ENCODE measurements at regions not wholly inside any gene's neighbourhood (a gene's known extent, or its start where the extent isn't known, plus 50 kb on each side); places are given as distances from the start of the nearest gene placed in this dataset.

DNA sequence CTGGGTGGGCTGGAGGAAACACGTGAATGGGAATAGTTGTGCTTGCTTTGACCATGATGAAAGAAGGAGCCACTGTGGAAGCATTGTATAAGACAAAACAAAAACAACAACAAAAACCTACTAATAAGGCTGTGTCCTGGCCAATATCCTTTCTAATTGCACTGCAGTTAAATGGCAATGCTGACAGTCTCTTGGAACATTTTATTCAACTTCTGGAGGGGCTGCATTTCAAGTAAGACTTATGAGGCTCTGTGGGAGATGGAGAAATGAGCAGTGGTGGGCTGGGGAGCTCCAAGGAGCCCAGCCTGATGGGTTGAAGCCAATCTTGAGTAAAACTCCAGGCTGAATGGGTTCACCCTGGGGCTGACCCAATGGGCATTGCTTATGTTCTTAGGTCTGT, 99.8 kb upstream of the ROPN1 start:
- DNase-seq (ENCODE audit: low read depth): no peak

DNA sequence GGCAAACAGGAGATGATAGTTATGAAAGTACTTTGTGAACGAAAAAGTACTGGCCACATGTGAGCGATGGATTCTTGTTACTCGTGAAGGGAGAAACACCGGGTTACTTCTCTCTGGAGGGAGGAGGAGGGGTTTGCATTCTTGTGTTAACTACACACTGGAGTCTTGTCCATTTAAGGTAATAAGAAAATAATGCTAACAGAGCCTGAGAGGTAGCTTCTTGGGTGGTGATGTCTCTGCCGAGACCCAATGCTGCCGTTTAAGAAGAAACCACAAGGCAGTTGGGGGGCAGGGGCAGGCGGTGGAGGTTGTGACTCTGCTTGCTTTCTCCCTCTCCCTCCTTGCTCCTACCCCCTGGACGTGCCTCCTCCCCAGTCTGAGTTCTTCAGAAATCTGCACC, 100.9 kb upstream of the ROPN1 start:
- DNase-seq (ENCODE audit: low read depth): peak; percentile 29

DNA sequence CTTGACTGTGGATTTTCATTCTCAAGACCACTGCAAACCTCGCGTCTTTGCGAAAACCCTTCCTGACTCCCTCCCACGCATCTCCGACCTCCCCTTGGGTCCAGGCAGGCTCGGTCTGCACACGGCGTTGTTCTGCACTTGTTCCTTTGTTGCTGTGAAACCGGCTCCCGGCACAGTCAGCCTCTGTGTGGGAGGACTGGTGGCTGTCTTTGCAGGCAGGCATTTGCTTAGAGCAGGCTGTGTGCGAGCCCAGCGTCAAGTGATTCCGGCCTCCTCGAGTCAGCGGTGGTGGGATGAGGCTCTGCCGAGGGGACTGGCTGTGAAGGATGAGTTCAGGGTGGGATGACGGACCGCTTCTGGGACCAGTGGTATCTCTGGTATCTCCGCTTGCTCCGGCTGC, 102.6 kb upstream of the ROPN1 start:
- DNase-seq (ENCODE audit: low read depth): no peak

DNA sequence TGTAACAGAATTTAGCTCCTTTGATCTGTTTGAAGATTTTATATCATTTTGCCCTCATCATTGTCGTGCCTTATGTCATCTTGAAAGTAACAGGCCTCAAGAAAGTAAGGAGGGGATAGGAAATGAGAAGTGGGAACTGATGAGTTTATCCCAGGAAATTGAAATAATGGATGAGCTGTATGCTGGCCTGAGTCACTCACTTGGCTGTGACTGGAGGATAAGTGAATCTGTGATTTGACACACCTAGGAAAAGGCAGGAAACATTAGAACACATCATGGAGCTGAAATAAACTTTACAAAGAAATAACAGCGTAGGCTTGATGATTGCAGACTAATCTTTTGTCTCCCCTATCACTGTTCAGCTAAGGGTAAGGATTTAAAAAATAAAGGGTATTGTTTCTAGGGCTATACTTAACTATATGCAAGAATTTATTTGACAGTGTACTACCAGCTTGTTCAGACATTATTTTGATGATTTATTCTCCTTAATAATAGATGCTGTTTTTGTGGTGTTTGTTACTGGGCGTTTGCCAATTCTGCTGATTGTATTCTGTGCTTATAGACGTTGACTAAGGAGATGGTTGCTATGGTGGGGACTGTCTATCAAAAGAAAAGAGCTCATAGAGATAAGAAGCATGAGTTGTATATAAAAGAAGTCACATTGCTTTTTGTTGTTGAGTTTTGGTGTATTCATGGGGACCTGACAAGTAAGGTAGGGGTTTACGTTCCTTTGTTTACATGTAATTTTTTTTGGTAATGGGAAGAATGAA, 105.6 kb upstream of the ROPN1 start:
- DNase-seq (ENCODE audit: low read depth): peak; percentile 87

DNA sequence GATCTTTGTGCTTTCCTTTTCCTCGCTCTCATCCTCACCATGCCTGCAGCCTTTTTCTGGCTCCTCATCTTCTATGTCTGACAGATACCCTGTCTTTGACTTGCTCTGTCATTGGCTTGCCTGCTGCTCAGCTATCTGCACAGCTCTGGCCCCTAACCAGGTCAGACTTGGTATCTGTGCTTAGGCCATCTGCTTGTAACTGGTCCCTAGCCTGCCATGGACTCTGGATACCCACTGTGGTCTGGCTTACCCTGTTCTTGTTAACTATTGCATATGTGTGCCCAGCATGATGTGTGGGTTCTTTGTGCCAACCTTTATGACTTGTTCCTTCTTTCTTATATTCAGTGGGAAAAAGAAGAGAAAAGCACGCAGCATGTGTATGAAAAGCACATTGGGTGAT, 109.7 kb upstream of the ROPN1 start:
- no peak for DNase-seq (ENCODE audit: low read depth)

DNA sequence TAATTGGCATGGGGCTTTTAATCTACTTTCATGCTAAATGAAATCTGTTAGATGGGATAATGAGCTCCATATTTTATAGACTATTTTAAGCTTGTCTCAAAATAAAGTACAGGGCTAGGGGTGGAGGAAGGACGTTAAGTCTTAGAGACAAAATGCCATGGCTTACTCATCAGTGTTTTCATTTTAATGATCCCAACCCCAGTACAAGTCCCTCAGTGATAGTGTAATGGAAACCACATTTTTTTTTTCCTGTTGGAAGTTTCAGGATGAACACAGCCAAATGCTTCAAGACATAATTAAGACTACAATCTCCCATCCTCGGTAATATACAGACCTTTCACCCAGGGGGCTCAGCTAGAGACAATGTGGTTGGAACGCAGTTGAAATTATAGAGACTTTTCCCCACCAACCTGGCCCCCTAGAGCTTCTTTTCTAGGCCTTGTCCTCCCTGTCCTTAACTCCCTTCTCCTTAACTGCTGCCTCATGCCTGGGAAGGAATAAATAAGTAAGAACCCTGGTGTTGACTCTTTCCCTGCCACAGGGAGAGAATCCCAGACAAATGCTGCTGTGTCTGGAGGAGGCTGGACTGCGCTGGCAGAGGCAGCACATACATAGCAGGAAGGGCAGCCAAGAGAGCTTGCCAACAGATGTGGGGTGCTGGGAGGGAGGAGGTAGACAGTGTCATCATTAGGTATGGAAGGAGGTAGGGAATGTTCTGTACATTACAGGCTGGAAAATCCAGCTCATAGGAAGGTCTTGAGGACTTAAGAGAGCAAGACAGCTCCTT, 115.4 kb upstream of the ROPN1 start:
- peak; percentile 41 for DNase-seq (ENCODE audit: low read depth)

DNA sequence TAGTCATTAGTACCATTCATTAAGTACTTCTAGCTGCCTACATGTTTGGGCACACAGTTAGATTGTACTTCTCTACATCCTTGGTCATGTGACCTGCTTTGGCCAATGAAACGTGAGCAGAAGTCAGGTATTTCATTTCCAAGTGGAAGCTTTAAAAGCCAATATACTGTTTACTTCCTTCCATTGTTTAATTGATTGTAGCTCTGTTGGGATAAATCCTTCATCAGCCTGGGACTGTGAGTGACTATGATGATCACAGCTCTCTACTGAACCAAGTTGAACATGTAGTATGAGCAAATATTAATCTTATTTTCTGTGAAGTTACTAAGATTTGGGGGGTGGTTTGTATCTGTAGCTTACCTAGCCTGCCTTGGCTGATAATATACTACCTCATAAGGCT, 116.5 kb upstream of the ROPN1 start:
- no peak for DNase-seq (ENCODE audit: low read depth)

DNA sequence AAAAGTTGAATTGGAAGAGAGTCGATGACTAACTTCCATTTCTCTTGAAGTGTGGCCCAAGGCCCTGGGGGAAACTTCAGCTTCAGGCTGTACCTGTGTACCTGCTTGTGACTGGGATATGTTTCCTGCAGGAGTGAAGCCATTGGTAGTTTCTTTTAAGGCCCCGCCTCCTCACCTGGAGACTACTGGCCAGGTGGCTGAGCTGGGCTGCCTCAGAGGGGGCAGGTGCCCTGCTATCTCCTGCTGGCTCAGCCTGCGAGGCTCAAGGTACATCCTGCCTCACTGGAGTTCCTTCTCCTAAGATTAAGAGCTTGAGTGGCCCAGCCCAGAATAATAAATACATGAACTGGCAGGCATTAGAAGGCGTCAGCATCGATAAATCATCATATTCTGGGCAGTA, 121.6 kb upstream of the ROPN1 start:
- no peak for DNase-seq (ENCODE audit: low read depth)

DNA sequence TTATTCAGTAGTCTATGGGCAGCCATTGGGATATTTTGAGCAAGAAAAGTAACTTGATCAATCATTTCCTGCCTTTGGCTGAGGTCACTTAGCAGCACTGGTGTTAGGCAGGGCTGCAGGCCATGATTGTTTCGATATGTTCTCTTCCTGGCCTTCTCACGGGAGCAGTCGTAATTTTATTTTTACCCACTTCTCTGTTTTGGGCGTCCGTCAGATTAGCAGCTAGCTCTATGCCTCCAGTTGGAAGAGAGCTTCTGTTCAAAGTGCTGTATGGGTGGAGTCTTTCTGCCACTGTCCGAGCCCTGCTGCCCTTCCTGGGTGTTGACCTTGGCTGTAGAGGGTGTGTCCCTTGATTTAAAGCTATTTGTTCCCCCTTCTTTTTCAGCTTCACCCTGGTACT, 123.4 kb upstream of the ROPN1 start:
- DNase-seq (ENCODE audit: low read depth): no peak

DNA sequence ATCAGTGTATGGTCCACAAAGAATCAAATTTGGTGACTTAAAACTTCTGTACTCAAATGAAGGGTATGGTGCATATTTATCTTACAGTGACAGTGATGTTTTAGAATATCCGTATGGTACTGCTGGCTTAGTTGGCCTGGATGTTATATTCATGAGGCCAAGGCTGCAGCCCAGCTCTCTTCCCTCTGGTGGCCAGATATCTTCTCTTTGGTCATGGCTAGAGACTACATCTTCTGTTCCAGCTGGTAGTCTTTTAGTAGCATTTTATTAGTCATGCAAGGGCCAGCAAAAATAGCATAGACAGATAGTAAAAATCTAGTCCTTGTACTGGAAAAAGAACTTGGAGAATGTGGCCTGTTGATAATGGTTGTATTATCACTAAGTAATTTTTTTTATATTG, 124.0 kb upstream of the ROPN1 start:
- no peak for DNase-seq (ENCODE audit: low read depth)

DNA sequence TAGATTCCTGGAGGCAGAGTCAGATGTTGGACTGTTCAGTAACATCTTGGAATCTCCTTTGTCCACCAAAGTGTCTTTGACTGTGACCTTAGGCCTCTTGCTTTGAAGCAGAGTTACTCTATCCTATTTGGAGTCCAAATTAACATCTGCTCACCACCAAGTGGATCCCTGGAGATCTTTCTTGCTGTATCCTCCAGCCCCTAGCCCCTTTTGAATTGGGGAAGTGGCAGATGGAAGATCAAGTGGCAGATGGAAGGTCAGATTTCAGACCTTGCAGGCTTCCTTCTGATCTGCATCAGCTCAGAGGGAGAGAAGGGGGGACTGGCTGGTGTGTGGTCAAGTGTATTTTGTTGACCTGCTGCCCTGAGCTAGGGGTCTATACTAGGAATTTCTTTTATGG, 125.0 kb upstream of the ROPN1 start:
- DNase-seq (ENCODE audit: low read depth): no peak

DNA sequence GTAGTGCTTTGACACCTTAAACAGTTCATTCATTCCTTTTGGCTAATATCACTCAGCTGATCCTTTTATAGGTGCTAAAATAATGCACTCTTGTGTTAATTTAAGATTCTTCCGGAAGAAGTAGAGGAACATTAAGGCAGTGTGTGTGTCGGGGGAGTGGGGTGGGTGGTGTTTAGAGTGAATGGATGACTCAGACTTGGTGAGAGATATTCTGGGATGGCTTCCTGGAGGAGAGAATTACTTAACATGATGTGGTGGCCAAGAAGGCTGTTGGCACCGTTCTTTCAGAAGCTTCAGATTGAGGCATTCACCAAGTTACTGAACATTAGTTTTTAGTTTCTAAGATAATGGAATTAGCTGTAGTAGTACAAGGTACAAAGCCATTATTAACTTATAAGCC, 125.6 kb upstream of the ROPN1 start:
- peak; percentile 90 for DNase-seq (ENCODE audit: low read depth)

DNA sequence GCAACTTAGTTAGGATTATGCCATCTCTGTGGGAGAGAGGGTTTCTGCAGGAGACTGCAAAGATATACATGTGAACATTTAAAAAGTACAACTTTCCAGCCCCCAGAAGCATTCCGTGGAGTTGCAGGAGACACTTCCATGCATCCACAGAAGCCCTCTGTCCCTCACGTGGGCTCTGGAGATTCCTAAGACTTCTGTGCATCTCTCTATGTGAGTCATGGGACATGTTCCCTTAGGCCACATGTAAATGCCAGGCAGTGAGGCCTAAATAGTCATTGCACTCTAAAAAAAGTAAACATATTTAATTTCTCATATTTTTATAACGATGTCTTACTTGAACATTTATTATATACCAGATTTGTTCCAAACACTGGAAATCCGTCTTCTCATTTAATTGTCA, 126.5 kb upstream of the ROPN1 start:
- DNase-seq (ENCODE audit: low read depth): peak; percentile 43

DNA sequence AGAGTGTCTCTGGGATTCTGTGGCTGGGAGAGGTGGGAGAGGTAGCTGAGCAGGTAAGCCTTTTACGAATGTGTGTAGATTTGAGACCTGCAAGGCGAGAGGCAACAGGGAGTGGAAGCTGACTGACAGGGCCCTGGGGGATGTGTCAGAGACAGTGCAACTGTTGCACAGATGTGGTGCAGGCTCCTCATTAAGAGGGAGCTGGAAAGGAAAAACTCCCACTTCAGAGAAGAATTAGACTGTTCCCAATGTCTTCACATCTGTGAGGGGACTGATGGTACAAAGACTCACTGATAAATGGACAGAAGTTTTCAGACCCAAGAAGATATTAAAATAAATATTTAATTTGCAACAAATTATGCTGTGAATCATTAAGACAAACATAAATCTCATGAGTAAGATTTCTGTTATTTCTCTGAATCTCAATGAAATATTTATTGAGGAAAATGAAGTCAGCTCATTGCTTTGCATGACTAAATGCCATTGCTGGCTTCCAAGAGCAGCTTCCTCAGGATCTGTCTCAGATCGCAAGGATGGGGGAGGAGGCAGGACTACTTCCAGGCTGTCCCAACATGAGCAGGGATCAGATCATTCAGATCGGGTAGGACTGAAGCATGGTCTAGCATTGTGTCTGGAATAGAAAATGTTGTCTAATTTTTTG, 127.3 kb upstream of the ROPN1 start:
- DNase-seq (ENCODE audit: low read depth): peak; percentile 77

DNA sequence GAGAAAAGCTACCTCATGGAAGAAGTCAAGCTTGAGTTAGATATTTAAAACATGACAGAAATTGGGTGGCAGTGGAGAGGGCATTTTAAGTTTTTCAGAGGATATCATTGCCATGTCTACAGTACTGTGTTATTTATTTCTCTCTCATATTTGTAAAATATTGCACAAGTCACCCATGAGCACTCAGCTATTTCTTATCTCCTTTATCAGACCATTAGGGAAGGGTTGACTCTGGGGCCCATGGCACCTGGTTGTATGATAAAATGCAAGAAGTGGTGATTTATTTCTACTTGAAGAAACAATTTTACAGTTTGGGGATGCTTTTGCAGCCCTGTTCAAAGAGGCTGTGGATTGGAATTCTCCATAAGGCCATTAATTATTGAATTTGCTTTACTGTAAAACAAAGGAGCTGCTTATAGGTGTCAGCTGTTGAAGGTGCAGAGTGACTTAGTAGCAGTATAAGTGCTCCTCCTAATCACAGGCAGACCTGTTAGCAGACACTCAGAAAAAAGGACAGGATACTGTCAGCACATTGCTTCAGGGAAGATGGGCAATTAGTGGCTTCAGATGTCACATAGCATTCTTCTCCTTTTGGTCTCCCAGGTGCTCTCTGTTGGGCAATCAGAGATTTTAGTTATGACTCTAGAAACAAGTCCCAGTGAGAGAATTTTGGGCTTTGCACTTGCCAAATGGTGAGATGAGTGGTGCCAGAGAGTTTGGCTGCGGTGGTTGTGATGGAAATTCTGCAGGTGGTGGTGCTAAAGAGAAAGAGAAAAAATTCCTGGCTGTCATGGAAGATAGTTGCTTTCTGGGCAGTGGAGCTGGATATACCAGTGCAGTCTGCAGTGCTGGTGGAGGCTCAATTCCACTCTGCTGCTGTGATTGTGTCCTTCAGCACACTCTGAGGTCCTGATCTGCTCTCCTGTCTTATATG, 129.7 kb upstream of the ROPN1 start:
- DNase-seq (ENCODE audit: low read depth): no peak

DNA sequence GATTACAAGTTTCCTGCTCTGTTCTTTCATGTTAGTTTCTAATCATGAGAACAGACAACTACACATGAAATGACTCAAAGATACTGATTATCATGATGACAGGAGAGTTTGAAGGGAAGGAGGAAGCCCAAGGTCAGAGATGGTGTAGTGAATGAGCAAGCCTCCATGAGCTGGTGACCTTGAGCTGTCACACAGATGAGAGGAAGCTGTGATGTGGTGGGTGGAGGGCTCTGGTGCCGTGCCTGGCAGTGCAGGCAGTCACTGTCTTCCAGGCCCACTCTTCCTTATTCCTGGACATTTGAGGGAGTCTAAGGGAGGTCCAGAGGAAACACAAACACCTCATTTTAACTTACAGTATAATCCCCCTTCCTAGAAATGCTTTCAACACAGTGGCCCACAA, 133.4 kb upstream of the ROPN1 start:
- peak; percentile 47 for DNase-seq (ENCODE audit: low read depth)

DNA sequence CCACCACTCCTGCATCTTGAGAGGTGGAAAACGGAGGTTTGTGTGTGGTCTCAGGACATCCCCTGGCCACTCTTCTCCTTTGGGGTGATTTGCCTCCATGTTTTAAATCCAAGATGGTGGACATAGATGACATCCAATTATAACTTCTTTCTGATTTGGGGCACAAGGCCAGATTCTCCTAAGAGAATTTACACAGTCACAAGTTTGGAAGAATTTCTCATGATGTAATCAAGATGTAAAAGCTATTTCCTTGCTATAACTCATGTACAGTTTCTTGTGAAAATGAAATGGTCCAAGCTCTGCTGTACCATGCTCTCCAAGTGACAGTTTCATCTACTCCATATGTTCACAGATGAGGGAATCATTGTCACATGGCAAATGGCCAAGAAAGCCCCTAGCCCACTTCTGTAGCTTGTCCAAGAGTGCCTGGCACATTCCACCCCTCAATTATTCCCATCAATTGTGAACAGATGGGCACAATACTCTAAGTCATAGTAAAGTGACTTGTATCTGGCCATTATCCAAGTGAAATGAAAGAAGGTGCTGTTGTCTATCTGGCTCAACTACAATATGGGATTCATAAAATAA, 134.6 kb upstream of the ROPN1 start:
- DNase-seq (ENCODE audit: low read depth): no peak

DNA sequence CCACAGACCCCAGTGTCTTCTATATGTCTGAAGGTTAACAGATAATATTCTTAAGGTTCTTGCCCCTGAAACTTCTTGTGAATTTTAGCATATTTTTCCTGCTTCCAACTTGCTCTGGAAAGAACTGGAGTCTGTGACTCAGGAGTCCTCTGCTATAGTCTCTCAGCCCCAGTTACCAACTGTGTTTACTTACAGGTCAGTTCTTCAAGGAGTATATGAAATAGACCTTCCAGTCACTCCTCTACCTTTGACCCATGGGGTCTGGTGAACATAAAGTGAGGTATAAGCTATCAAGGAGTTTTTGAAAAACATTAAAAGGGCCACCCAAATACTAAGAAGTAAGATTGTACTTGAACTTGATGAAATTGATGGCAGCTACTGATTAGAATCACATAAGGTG, 139.2 kb upstream of the ROPN1 start:
- DNase-seq (ENCODE audit: low read depth): no peak

DNA sequence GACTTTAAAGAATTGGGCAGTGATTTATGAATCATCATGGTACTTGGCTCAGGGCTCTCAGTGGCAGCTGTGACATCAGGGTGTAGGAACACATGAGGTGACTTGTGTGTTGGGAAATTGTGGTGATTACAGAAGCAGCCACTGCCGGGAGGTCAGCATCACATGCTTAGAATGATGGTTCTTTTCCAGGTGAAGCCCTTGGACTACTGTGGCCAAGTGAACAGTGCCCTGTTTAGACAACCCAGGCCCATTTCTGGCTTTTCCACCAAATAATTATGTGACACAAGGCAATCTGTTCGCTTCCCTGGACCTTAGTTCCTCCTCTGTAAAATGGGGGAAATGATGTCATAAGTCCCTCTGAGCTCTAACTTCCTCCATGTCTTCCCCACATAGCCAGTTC, 139.7 kb upstream of the ROPN1 start:
- peak; percentile 51 for DNase-seq (ENCODE audit: low read depth)

DNA sequence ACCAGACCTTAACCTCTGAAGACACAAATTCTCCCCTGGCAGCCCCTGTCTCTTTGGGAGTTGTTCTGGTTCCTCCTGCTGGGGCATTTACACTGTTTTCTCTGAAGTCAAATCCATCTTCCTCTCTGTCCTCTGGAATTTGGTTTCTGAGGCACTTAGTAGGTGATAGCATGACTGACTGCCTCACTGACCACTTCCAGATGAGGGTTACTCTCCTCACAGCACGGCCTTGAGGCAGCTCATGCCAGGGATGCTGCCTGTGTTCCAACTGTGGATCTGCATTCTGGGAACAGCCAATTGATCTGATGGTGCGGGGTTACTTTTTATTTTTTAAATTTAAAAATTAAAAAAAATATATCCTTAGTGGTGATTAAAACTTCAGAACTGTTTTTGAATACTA, 140.9 kb upstream of the ROPN1 start:
- DNase-seq (ENCODE audit: low read depth): no peak

DNA sequence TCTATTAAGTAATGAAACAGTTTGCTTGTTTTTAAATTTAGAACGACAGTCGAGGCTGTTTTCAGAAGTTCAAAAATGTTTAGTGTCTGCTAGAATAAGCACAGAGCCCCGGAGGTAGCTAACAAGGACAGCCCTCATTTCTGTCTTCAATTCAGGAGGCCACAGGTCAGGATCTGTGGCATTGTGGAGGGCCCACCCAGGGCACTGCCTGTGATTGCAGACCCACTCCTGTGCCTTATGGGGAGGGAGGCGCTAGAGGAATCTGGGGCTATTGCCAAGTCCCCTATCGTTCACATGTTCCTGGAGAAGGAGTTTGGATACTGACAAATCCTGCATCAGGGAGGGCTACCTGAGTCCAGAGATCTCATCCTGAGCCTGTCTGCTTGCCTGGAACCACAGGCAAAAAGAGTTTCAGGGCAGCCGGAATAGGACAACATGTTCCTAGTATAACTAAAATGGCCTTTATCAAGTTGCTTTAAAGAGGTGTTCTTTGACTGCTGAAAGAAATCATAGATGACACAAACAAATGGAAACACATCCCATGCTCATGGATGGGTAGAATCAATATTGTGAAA, 141.5 kb upstream of the ROPN1 start:
- no peak for DNase-seq (ENCODE audit: low read depth)
